H9 (cell line): ENCODE measurements at regions not wholly inside any gene's neighbourhood (a gene's known extent, or its start where the extent isn't known, plus 50 kb on each side); places are given as distances from the start of the nearest gene placed in this dataset.

Experiments used
- DNase-seq: peaks from one replicate; pipeline ENCODE4 v3.0.0-alpha.2; 2017
- H2AFZ ChIP-seq: one replicate; pipeline ENCODE4 v1.6.1; 2013; ENCODE audit warnings: mild to moderate bottlenecking, low read length, control low read depth, moderate library complexity
- H2AK5ac ChIP-seq: 2 replicates; pipeline ENCODE4 v1.6.1; 2013; ENCODE audit warnings: low read length, control low read depth, mixed read lengths; ENCODE audit not compliant: insufficient read length
- H2BK120ac ChIP-seq: one replicate; pipeline ENCODE4 v1.6.1; 2013; ENCODE audit warnings: low read depth, mild to moderate bottlenecking, low read length, control low read depth, inconsistent platforms; ENCODE audit not compliant: poor library complexity, severe bottlenecking
- H2BK12ac ChIP-seq: 2 replicates; pipeline ENCODE4 v1.6.1; 2013; ENCODE audit warnings: low read length, control low read depth, mixed read lengths, low read depth; ENCODE audit not compliant: insufficient read length
- H2BK15ac ChIP-seq: 2 replicates; pipeline ENCODE4 v1.6.1; 2013; ENCODE audit warnings: low read depth, low read length, control low read depth
- H2BK20ac ChIP-seq: one replicate; pipeline ENCODE4 v1.6.1; 2013; ENCODE audit warnings: low read depth, mild to moderate bottlenecking, low read length, control low read depth, inconsistent platforms; ENCODE audit not compliant: poor library complexity, severe bottlenecking
- H2BK5ac ChIP-seq: 2 replicates; pipeline ENCODE4 v1.6.1; 2013; ENCODE audit warnings: low read length, control low read depth, mixed read lengths; ENCODE audit not compliant: insufficient read length
- H3K14ac ChIP-seq: 2 replicates; pipeline ENCODE4 v1.6.1; 2013; ENCODE audit warnings: low read length, control low read depth; ENCODE audit not compliant: insufficient read depth
- H3K18ac ChIP-seq: 2 replicates; pipeline ENCODE4 v1.6.1; 2013; ENCODE audit warnings: low read depth, mild to moderate bottlenecking, mixed read lengths, low read length, control low read depth; ENCODE audit not compliant: insufficient read length
- H3K23ac ChIP-seq: 2 replicates; pipeline ENCODE4 v1.6.1; 2013; ENCODE audit warnings: low read length, control low read depth, mixed read lengths, low read depth; ENCODE audit not compliant: insufficient read length
- H3K23me2 ChIP-seq: 2 replicates; pipeline ENCODE4 v1.6.1; 2013; ENCODE audit warnings: low read depth, mild to moderate bottlenecking, mixed read lengths, low read length, control low read depth; ENCODE audit not compliant: insufficient read length, poor library complexity, severe bottlenecking
- H3K27ac ChIP-seq: 2 replicates; pipeline ENCODE4 v1.5.1; 2013; ENCODE audit warnings: low read length, control low read depth, mixed read lengths, low read depth; ENCODE audit not compliant: insufficient read length
- H3K27me3 ChIP-seq: 2 replicates; pipeline ENCODE4 v1.6.1; 2013; ENCODE audit warnings: low read length, control low read depth, inconsistent platforms; ENCODE audit not compliant: insufficient read depth
- H3K4ac ChIP-seq: 2 replicates; pipeline ENCODE4 v1.6.1; 2013; ENCODE audit warnings: low read depth, mild to moderate bottlenecking, control low read depth, inconsistent platforms, low read length, moderate library complexity
- H3K4me1 ChIP-seq: 2 replicates; pipeline ENCODE4 v1.6.1; 2013; ENCODE audit warnings: low read length, control low read depth, inconsistent platforms; ENCODE audit not compliant: insufficient read depth
- H3K4me2 ChIP-seq: 2 replicates; pipeline ENCODE4 v1.6.1; 2013; ENCODE audit warnings: low read length, control low read depth, mixed read lengths; ENCODE audit not compliant: insufficient read length, insufficient read depth
- H3K56ac ChIP-seq: 2 replicates; pipeline ENCODE4 v1.6.1; 2013; ENCODE audit warnings: low read depth, mild to moderate bottlenecking, mixed read lengths, low read length, control low read depth; ENCODE audit not compliant: insufficient read length
- H3K79me1 ChIP-seq: 2 replicates; pipeline ENCODE4 v1.6.1; 2013; ENCODE audit warnings: low read depth, mild to moderate bottlenecking, moderate library complexity, low read length, control low read depth, inconsistent platforms; ENCODE audit not compliant: insufficient read depth, poor library complexity, severe bottlenecking
- H3K79me2 ChIP-seq: 2 replicates; pipeline ENCODE4 v1.6.1; 2013; ENCODE audit warnings: low read length, control low read depth, inconsistent platforms; ENCODE audit not compliant: insufficient read depth
- H3K9ac ChIP-seq: 2 replicates; pipeline ENCODE4 v1.6.1; 2013; ENCODE audit warnings: low read length, control low read depth, mixed read lengths; ENCODE audit not compliant: insufficient read length; ENCODE audit errors: extremely low read depth
- H3K9me3 ChIP-seq: one replicate; pipeline ENCODE4 v1.6.1; 2013; ENCODE audit warnings: low read depth, low read length, inconsistent platforms; ENCODE audit not compliant: control insufficient read depth
- H3T11ph ChIP-seq: one replicate; pipeline ENCODE4 v1.6.1; 2013; ENCODE audit warnings: mild to moderate bottlenecking, low read length, control low read depth, inconsistent platforms
- H4K20me1 ChIP-seq: one replicate; pipeline ENCODE4 v1.6.1; 2013; ENCODE audit not compliant: control insufficient read depth, insufficient read length, insufficient read depth
- H4K5ac ChIP-seq: 2 replicates; pipeline ENCODE4 v1.6.1; 2013; ENCODE audit warnings: low read depth, mild to moderate bottlenecking, mixed read lengths, low read length, control low read depth; ENCODE audit not compliant: insufficient read length
- H4K8ac ChIP-seq: replicated peaks from 2 replicates; pipeline ENCODE4 v1.6.1; 2013; ENCODE audit warnings: low read length, control low read depth, mixed read lengths, low read depth; ENCODE audit not compliant: insufficient read length
- H4K91ac ChIP-seq: 2 replicates; pipeline ENCODE4 v1.6.1; 2013; ENCODE audit warnings: low read depth, mild to moderate bottlenecking, moderate library complexity, mixed read lengths, low read length, control low read depth; ENCODE audit not compliant: insufficient read length
- H3K27ac Mint-ChIP-seq, 3 experiments: 2 replicates in 2 of 3; 3 replicates in 1 of 3; pipeline ENCODE4 v1.8.0; 2020 to 2021; ENCODE audit warnings: mixed read lengths in 3 of 3, mild to moderate bottlenecking in 1 of 3, moderate library complexity in 1 of 3
- H3K27me3 Mint-ChIP-seq: 2 replicates; pipeline ENCODE4 v1.8.0; 2021; ENCODE audit warnings: low read depth, mild to moderate bottlenecking, moderate library complexity, mixed read lengths
- H3K36me3 Mint-ChIP-seq, 3 experiments: 2 replicates in 2 of 3; 3 replicates in 1 of 3; pipeline ENCODE4 v1.8.0; 2020 to 2021; ENCODE audit warnings: low read depth in 3 of 3, mixed read lengths in 3 of 3; ENCODE audit not compliant: insufficient read depth in 1 of 3
- H3K4me1 Mint-ChIP-seq, 2 experiments: 2 replicates each; pipeline ENCODE4 v1.8.0; 2020; ENCODE audit warnings: mixed read lengths in 2 of 2
- H3K4me3 Mint-ChIP-seq, 2 experiments: 2 replicates in 1 of 2; 3 replicates in 1 of 2; pipeline ENCODE4 v1.8.0; 2020 to 2021; ENCODE audit warnings: mild to moderate bottlenecking in 2 of 2, mixed read lengths in 2 of 2, moderate library complexity in 1 of 2
- H3K9me3 Mint-ChIP-seq, 2 experiments: 2 replicates in 1 of 2; 3 replicates in 1 of 2; pipeline ENCODE4 v1.8.0; 2020; ENCODE audit warnings: mild to moderate bottlenecking in 2 of 2, mixed read lengths in 2 of 2, moderate library complexity in 1 of 2
- CTCF ChIP-seq: fragments of 200-600 bp; sonication (generic); conservative IDR thresholded peaks from 3 replicates; pipeline ENCODE4 v1.8.0; 2021; ENCODE audit warnings: antibody characterized with exemption, mild to moderate bottlenecking
- WGBS: extraction: QIAGEN DNeasy Blood & Tissue Kit; methylation state at CpG from one replicate; pipeline ENCODE4 v1.1.7; 2013; ENCODE audit warnings: missing lambda C conversion rate, low lambda C conversion rate, mixed read lengths; ENCODE audit not compliant: insufficient read length; ENCODE audit errors: extremely low coverage; 5-methylcytosine and 5-hydroxymethylcytosine counted together

GRCh38 chr12:41919526-41920261 lies 225.0 kb downstream of the GXYLT1 start:
- Histone ChIP-seq H2AK5ac (no peak overlapping the region), H3K14ac (no peak overlapping the region), H4K91ac (no peak overlapping the region), H3K4me1 (peaks cover 5% of the 10 kb centered on the region; the same call in 1 of the 2 replicates), H3K9me3 (no peaks in the 10 kb centered on the region), H4K20me1 (no peaks in the 10 kb centered on the region), H3K27me3 (no peaks in the 10 kb centered on the region), H2BK12ac (no peak overlapping the region), H3T11ph (no peak overlapping the region), H2BK20ac (peak overlapping the region; percentile 75), H3K4me2 (peak overlapping the region; percentile 73), H3K23me2 (no peaks in the 10 kb centered on the region), H4K5ac (no peak overlapping the region), H3K9ac (peak overlapping the region; percentile 14), H3K4ac (no peak overlapping the region), H2BK5ac (no peak overlapping the region), H2AFZ (no peak overlapping the region), H3K79me2 (no peaks in the 10 kb centered on the region), H2BK15ac (no peak overlapping the region), H3K27ac (no peak overlapping the region), H3K56ac (no peak overlapping the region), H2BK120ac (no peak overlapping the region), H3K23ac (no peak overlapping the region), H4K8ac (no peak overlapping the region), H3K18ac (no peak overlapping the region), H3K79me1 (no peaks in the 10 kb centered on the region)
- peak overlapping the region in 1 of 3 experiments; percentile 93; a peak in 3 of 7 replicates for H3K27ac Mint-ChIP-seq
- peaks cover 0 to 9% (median 6%) of the 10 kb centered on the region in 3 experiments; a peak in 3 of 7 replicates for H3K36me3 Mint-ChIP-seq
- H3K27me3 Mint-ChIP-seq = peaks cover 30% of the 10 kb centered on the region
- WGBS = no CpG with 5 or more reads among the region's 9 CpGs
- no peak for DNase-seq
- H3K9me3 Mint-ChIP-seq = peaks cover 0 to 6% of the 10 kb centered on the region in 2 experiments; a peak in 2 of 5 replicates
- H3K4me1 Mint-ChIP-seq = peaks cover 43 to 47% of the 10 kb centered on the region in 2 experiments
- H3K4me3 Mint-ChIP-seq = peak overlapping the region; percentile 46 to 67; a peak in 4 of 5 replicates
- no peak for TF ChIP-seq CTCF
